Mucosa of rectum (tissue), 2 donors: ENCODE measurements at regions not wholly inside any gene's neighbourhood (a gene's known extent, or its start where the extent isn't known, plus 50 kb on each side); places are given as distances from the start of the nearest gene placed in this dataset.

Source experiments
- H3K27ac ChIP-seq, 2 donors: one replicate each; pipeline ENCODE4 v1.7.0; 2013; ENCODE audit warnings: inconsistent platforms in 2 of 2, low read depth in 2 of 2, low read length in 2 of 2
- H3K27me3 ChIP-seq, 2 donors: one replicate each; pipeline ENCODE4 v1.7.0; 2013; ENCODE audit warnings: low read length in 2 of 2; ENCODE audit not compliant: control insufficient read depth in 2 of 2, insufficient read depth in 2 of 2
- H3K36me3 ChIP-seq, 2 donors: one replicate each; pipeline ENCODE4 v1.7.0; 2013; ENCODE audit warnings: low read length in 2 of 2; ENCODE audit not compliant: control insufficient read depth in 2 of 2, insufficient read depth in 2 of 2
- H3K4me1 ChIP-seq, 2 donors: one replicate each; pipeline ENCODE4 v1.7.0; 2013; ENCODE audit warnings: low read length in 2 of 2, mild to moderate bottlenecking in 1 of 2; ENCODE audit not compliant: control insufficient read depth in 2 of 2, insufficient read depth in 2 of 2
- H3K4me3 ChIP-seq, 2 donors: one replicate each; pipeline ENCODE4 v1.7.0; 2013; ENCODE audit warnings: low read length in 2 of 2
- H3K9ac ChIP-seq, 2 donors: one replicate each; pipeline ENCODE4 v1.7.0; 2013; ENCODE audit warnings: low read length in 2 of 2, low read depth in 1 of 2, mild to moderate bottlenecking in 1 of 2
- H3K9me3 ChIP-seq, 2 donors: one replicate each; pipeline ENCODE4 v1.7.0; 2013; ENCODE audit warnings: low read length in 2 of 2; ENCODE audit not compliant: control insufficient read depth in 2 of 2
- donor health status: healthy.
- donor health status: Normal muscosa, but diverticular disease.

- no peak overlapping the region for H3K9ac ChIP-seq
- no peak overlapping the region for H3K27ac ChIP-seq
- H3K4me3 ChIP-seq: no peak overlapping the region
- no peaks in the 10 kb centered on the region for H3K27me3 ChIP-seq
- no peaks in the 10 kb centered on the region for H3K36me3 ChIP-seq
- no peaks in the 10 kb centered on the region for H3K9me3 ChIP-seq
- no peaks in the 10 kb centered on the region for H3K4me1 ChIP-seq
These were observed 58.8 kb upstream of the EXOC2 start for GRCh38 chr6:751765-752164.

GRCh38 chr6:747921-748320 is 55.0 kb upstream of the EXOC2 start:
- Histone ChIP-seq H3K4me3 (no peak overlapping the region), H3K4me1 (no peaks in the 10 kb centered on the region), H3K27me3 (peaks cover 0 to 2% of the 10 kb centered on the region in 2 donors), H3K9ac (no peak overlapping the region), H3K27ac (no peak overlapping the region), H3K36me3 (no peaks in the 10 kb centered on the region), H3K9me3 (no peaks in the 10 kb centered on the region)

- H3K27me3 ChIP-seq: peaks cover 0 to 2% of the 10 kb centered on the region in 2 donors
- H3K4me1 ChIP-seq: no peaks in the 10 kb centered on the region
- H3K9ac ChIP-seq: no peak overlapping the region
- H3K27ac ChIP-seq: no peak overlapping the region
- H3K4me3 ChIP-seq: no peak overlapping the region
- H3K9me3 ChIP-seq: no peaks in the 10 kb centered on the region
- no peaks in the 10 kb centered on the region for H3K36me3 ChIP-seq
These were observed 54.1 kb upstream of the EXOC2 start for GRCh38 chr6:747028-747427.

- Histone ChIP-seq H3K27me3 (peaks cover 0 to 2% of the 10 kb centered on the region in 2 donors), H3K36me3 (no peaks in the 10 kb centered on the region), H3K4me3 (no peak overlapping the region), H3K9me3 (no peaks in the 10 kb centered on the region), H3K9ac (no peak overlapping the region), H3K4me1 (no peaks in the 10 kb centered on the region), H3K27ac (no peak overlapping the region)
These were observed 51.9 kb upstream of the EXOC2 start for GRCh38 chr6:744666-745353.

- Histone ChIP-seq H3K9me3 (no peaks in the 10 kb centered on the region), H3K27me3 (peaks cover 0 to 2% of the 10 kb centered on the region in 2 donors), H3K36me3 (no peaks in the 10 kb centered on the region), H3K27ac (no peak overlapping the region), H3K4me3 (no peak overlapping the region), H3K9ac (no peak overlapping the region), H3K4me1 (no peaks in the 10 kb centered on the region)
These were observed 50.6 kb upstream of the EXOC2 start for GRCh38 chr6:743320-744096.
